ENCODE measurements at regions not wholly inside any gene's neighbourhood (a gene's known extent, or its start where the extent isn't known, plus 50 kb on each side); places are given as distances from the start of the nearest gene placed in this dataset.

DNA sequence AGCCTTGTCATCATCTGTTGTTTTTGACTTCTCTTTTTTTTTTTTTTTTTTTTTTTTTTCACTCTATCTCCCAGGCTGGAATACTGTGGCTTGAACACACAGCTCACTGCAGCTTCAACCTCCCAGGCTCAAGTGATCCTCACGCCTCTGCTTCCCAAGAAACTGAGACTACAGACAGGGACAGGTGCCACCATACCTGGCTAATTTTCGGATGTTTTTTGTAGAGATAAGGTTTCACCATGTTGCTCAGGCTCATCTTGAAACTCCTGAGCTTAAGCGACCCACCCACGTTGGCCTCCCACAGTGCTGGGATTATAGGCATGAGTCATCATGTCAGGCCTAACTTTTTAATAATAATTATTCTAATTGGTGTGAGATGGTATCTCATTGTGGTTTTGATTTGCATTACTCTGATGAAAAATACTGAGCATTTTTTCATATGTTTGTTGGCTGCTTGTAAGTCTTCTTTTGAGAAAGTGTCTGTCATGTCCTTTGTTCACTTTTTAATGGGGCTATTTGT is 51.3 kb upstream of the OR9G4 start:
- Histone ChIP-seq H3K4me2 (no peak overlapping the region), H3K4me1 (replicated peaks; ENCODE audit: insufficient read depth) (no peaks in the 10 kb centered on the region), H3K9me2 (ENCODE audit: insufficient read depth) (no peaks in the 10 kb centered on the region), H3K4me3 (no peak overlapping the region), H2AFZ (no peak overlapping the region), H3K36me3 (ENCODE audit: low read depth) (no peaks in the 10 kb centered on the region), H3K9me3 (ENCODE audit: insufficient read depth, low read depth) (no peaks in the 10 kb centered on the region; the same call in 1 of the 2 replicates), H4K20me1 (ENCODE audit: insufficient read depth) (no peaks in the 10 kb centered on the region), H3F3A (ENCODE audit: insufficient read depth, low read depth) (no peaks in the 10 kb centered on the region), H3K27me3 (ENCODE audit: insufficient read depth, low read depth) (peaks cover 4% of the 10 kb centered on the region; the same call in 1 of the 2 replicates), H3K27ac (no peak overlapping the region), H3K79me2 (ENCODE audit: low read depth) (no peaks in the 10 kb centered on the region)
- DNase-seq = no peak
- TF ChIP-seq, protein P1, sequence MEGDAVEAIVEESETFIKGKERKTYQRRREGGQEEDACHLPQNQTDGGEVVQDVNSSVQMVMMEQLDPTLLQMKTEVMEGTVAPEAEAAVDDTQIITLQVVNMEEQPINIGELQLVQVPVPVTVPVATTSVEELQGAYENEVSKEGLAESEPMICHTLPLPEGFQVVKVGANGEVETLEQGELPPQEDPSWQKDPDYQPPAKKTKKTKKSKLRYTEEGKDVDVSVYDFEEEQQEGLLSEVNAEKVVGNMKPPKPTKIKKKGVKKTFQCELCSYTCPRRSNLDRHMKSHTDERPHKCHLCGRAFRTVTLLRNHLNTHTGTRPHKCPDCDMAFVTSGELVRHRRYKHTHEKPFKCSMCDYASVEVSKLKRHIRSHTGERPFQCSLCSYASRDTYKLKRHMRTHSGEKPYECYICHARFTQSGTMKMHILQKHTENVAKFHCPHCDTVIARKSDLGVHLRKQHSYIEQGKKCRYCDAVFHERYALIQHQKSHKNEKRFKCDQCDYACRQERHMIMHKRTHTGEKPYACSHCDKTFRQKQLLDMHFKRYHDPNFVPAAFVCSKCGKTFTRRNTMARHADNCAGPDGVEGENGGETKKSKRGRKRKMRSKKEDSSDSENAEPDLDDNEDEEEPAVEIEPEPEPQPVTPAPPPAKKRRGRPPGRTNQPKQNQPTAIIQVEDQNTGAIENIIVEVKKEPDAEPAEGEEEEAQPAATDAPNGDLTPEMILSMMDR (conservative IDR thresholded peaks at IDR 0.05) = no peak
- no peak for TF ChIP-seq EZH2 (IDR thresholded peaks at IDR 0.05; ENCODE audit: low read depth)
- CTCF ChIA-PET = interaction anchor here (0.6 kb wide), 1 partner anchor 10 kb away, joined by 3 read pairs; no protein-coding TSS in a partner anchor
- intact Hi-C loops (cut with micrococcal nuclease; ENCODE audit: unreplicated experiment) = no loop called here
- no TSS peak for BruUV-seq (replicated peaks)
- POLR2A ChIA-PET (ENCODE audit: unreplicated experiment) = no interaction called here
